ENCODE measurements at regions not wholly inside any gene's neighbourhood (a gene's known extent, or its start where the extent isn't known, plus 50 kb on each side); places are given as distances from the start of the nearest gene placed in this dataset.

GRCh38 chr15:46411900-46412299 is 777.1 kb downstream of the SQOR start:
- peaks cover 2% of the 10 kb centered on the region; the same call in 1 of the 2 replicates for H3K4me1 ChIP-seq (ENCODE audit: insufficient read depth, low read length)
- H3K56ac ChIP-seq (ENCODE audit: insufficient read length, low read depth, low read length) = no peak overlapping the region
- H3K27ac ChIP-seq (ENCODE audit: insufficient read length, low read depth, low read length) = no peak overlapping the region
- H3K4ac ChIP-seq (ENCODE audit: low read depth, low read length) = no peak overlapping the region
- Mint-ChIP-seq H3K36me3 (ENCODE audit: insufficient read depth in 1 of 3, low read depth in 3 of 3) (no peaks in the 10 kb centered on the region), H3K27me3 (ENCODE audit: low read depth) (no peaks in the 10 kb centered on the region), H3K4me3 (no peak overlapping the region), H3K27ac (no peak overlapping the region), H3K4me1 (peaks cover 2 to 6% of the 10 kb centered on the region in 2 experiments; a peak in 1 of 4 replicates), H3K9me3 (no peaks in the 10 kb centered on the region)
- H4K5ac ChIP-seq (ENCODE audit: insufficient read length, low read depth, low read length) = no peak overlapping the region
- no peaks in the 10 kb centered on the region for H4K20me1 ChIP-seq (ENCODE audit: control insufficient read depth, insufficient read depth, insufficient read length)
- H3K27me3 ChIP-seq (ENCODE audit: insufficient read depth, low read length) = no peaks in the 10 kb centered on the region
- no peak overlapping the region for H3K4me2 ChIP-seq (ENCODE audit: insufficient read depth, insufficient read length, low read length)
- H2BK20ac ChIP-seq (ENCODE audit: low read depth, low read length, poor library complexity, severe bottlenecking) = no peak overlapping the region
- H4K8ac ChIP-seq (replicated peaks; ENCODE audit: insufficient read length, low read depth, low read length) = no peak overlapping the region
- H3K23ac ChIP-seq (ENCODE audit: insufficient read length, low read depth, low read length) = no peak overlapping the region
- no peaks in the 10 kb centered on the region for H3K9me3 ChIP-seq (ENCODE audit: control insufficient read depth, low read depth, low read length)
- H4K91ac ChIP-seq (ENCODE audit: insufficient read length, low read depth, low read length) = no peak overlapping the region
- DNase-seq = no peak
- no peak overlapping the region for H3K18ac ChIP-seq (ENCODE audit: insufficient read length, low read depth, low read length)
- H2BK15ac ChIP-seq (ENCODE audit: low read depth, low read length) = no peak overlapping the region
- no peak overlapping the region for H3T11ph ChIP-seq (ENCODE audit: low read length)
- no peaks in the 10 kb centered on the region for H3K79me2 ChIP-seq (ENCODE audit: insufficient read depth, low read length)
- H2AK5ac ChIP-seq (ENCODE audit: insufficient read length, low read length) = no peak overlapping the region
- no peaks in the 10 kb centered on the region for H3K79me1 ChIP-seq (ENCODE audit: insufficient read depth, low read depth, low read length, poor library complexity, severe bottlenecking)
- H2BK120ac ChIP-seq (ENCODE audit: low read depth, low read length, poor library complexity, severe bottlenecking) = no peak overlapping the region
- no peak overlapping the region for H3K9ac ChIP-seq (ENCODE audit: extremely low read depth, insufficient read length, low read length)
- no peak overlapping the region for H2AFZ ChIP-seq (ENCODE audit: low read length)
- TF ChIP-seq, protein P1, sequence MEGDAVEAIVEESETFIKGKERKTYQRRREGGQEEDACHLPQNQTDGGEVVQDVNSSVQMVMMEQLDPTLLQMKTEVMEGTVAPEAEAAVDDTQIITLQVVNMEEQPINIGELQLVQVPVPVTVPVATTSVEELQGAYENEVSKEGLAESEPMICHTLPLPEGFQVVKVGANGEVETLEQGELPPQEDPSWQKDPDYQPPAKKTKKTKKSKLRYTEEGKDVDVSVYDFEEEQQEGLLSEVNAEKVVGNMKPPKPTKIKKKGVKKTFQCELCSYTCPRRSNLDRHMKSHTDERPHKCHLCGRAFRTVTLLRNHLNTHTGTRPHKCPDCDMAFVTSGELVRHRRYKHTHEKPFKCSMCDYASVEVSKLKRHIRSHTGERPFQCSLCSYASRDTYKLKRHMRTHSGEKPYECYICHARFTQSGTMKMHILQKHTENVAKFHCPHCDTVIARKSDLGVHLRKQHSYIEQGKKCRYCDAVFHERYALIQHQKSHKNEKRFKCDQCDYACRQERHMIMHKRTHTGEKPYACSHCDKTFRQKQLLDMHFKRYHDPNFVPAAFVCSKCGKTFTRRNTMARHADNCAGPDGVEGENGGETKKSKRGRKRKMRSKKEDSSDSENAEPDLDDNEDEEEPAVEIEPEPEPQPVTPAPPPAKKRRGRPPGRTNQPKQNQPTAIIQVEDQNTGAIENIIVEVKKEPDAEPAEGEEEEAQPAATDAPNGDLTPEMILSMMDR (conservative IDR thresholded peaks at IDR 0.05) = no peak
- no CpG with 5 or more reads among the region's 2 CpGs for WGBS (ENCODE audit: extremely low coverage, insufficient read length, low lambda C conversion rate)
- H2BK5ac ChIP-seq (ENCODE audit: insufficient read length, low read length) = no peak overlapping the region
- H3K14ac ChIP-seq (ENCODE audit: insufficient read depth, low read length) = no peak overlapping the region
- H2BK12ac ChIP-seq (ENCODE audit: insufficient read length, low read depth, low read length) = peak overlapping the region; percentile 33
- H3K23me2 ChIP-seq (ENCODE audit: insufficient read length, low read depth, low read length, poor library complexity, severe bottlenecking) = no peaks in the 10 kb centered on the region

Measured in H9 (cell line).